ENCODE measurements at regions not wholly inside any gene's neighbourhood (a gene's known extent, or its start where the extent isn't known, plus 50 kb on each side); places are given as distances from the start of the nearest gene placed in this dataset.

- Histone ChIP-seq H3K9ac (ENCODE audit: low read length) (no peak overlapping the region), H3K27ac (ENCODE audit: low read depth, low read length, poor library complexity, severe bottlenecking) (no peak overlapping the region), H3K9me3 (ENCODE audit: low read length) (no peaks in the 10 kb centered on the region), H3K9me2 (ENCODE audit: low read depth, low read length) (no peaks in the 10 kb centered on the region), H3K4me3 (ENCODE audit: low read depth, low read length, poor library complexity, severe bottlenecking) (no peak overlapping the region), H3K27me3 (ENCODE audit: insufficient read depth, low read length) (no peaks in the 10 kb centered on the region), H3K79me2 (ENCODE audit: insufficient read depth, low read length) (no peaks in the 10 kb centered on the region), H4K20me1 (ENCODE audit: insufficient read depth, low read length) (no peaks in the 10 kb centered on the region), H2AFZ (ENCODE audit: low read length) (no peak overlapping the region), H3K4me2 (ENCODE audit: low read length) (no peak overlapping the region), H3F3A (ENCODE audit: insufficient read depth, low read length) (no peaks in the 10 kb centered on the region), H3K36me3 (ENCODE audit: insufficient read depth, low read length) (no peaks in the 10 kb centered on the region), H3K4me1 (ENCODE audit: insufficient read depth, low read length, severe bottlenecking) (no peaks in the 10 kb centered on the region)
- no peak for TF ChIP-seq EZH2 (IDR thresholded peaks at IDR 0.05; ENCODE audit: borderline replicate concordance, low read length)
- TF ChIP-seq, protein P1, sequence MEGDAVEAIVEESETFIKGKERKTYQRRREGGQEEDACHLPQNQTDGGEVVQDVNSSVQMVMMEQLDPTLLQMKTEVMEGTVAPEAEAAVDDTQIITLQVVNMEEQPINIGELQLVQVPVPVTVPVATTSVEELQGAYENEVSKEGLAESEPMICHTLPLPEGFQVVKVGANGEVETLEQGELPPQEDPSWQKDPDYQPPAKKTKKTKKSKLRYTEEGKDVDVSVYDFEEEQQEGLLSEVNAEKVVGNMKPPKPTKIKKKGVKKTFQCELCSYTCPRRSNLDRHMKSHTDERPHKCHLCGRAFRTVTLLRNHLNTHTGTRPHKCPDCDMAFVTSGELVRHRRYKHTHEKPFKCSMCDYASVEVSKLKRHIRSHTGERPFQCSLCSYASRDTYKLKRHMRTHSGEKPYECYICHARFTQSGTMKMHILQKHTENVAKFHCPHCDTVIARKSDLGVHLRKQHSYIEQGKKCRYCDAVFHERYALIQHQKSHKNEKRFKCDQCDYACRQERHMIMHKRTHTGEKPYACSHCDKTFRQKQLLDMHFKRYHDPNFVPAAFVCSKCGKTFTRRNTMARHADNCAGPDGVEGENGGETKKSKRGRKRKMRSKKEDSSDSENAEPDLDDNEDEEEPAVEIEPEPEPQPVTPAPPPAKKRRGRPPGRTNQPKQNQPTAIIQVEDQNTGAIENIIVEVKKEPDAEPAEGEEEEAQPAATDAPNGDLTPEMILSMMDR (IDR thresholded peaks at IDR 0.05; ENCODE audit: low read length), result no peak
Measured at GRCh38 chr5:165877475-165877874, 2372.1 kb downstream of the MAT2B start.

DNA sequence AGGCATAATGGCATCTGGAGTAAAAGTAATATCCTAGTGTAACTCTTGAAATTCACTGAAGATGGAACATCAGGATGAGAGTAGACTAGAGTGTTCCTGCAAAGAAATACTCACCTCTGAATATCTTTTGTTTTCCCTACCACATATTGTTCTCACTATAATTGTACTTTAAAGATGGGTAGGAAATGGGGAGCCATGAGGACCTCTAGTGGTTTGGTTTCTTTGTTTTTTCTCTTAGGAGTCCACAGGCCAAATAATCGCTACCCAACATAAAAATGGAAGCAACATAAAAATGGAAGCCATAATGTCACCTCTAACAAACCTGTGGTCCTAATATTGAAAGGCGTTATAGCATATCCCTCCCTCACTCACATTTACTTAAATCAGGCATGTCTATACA is 2375.8 kb downstream of the MAT2B start:
- Histone ChIP-seq H3K36me3 (ENCODE audit: insufficient read depth, low read length) (no peaks in the 10 kb centered on the region), H3K27me3 (ENCODE audit: insufficient read depth, low read length) (no peaks in the 10 kb centered on the region), H2AFZ (ENCODE audit: low read length) (no peak overlapping the region), H3K4me3 (ENCODE audit: low read depth, low read length, poor library complexity, severe bottlenecking) (no peak overlapping the region), H3K9me2 (ENCODE audit: low read depth, low read length) (no peaks in the 10 kb centered on the region), H3F3A (ENCODE audit: insufficient read depth, low read length) (no peaks in the 10 kb centered on the region), H3K27ac (ENCODE audit: low read depth, low read length, poor library complexity, severe bottlenecking) (no peak overlapping the region), H3K79me2 (ENCODE audit: insufficient read depth, low read length) (no peaks in the 10 kb centered on the region), H3K9ac (ENCODE audit: low read length) (no peak overlapping the region), H3K4me1 (ENCODE audit: insufficient read depth, low read length, severe bottlenecking) (no peaks in the 10 kb centered on the region), H3K4me2 (ENCODE audit: low read length) (no peak overlapping the region), H3K9me3 (ENCODE audit: low read length) (no peaks in the 10 kb centered on the region), H4K20me1 (ENCODE audit: insufficient read depth, low read length) (no peaks in the 10 kb centered on the region)
- TF ChIP-seq, protein P1 (IDR thresholded peaks at IDR 0.05; ENCODE audit: low read length), result peak; percentile 38
- no peak for TF ChIP-seq EZH2 (IDR thresholded peaks at IDR 0.05; ENCODE audit: borderline replicate concordance, low read length)

- Histone ChIP-seq H3K4me1 (ENCODE audit: insufficient read depth, low read length, severe bottlenecking) (no peaks in the 10 kb centered on the region), H3K4me2 (ENCODE audit: low read length) (no peak overlapping the region), H3K9me3 (ENCODE audit: low read length) (no peaks in the 10 kb centered on the region), H3K27me3 (ENCODE audit: insufficient read depth, low read length) (no peaks in the 10 kb centered on the region), H3K9me2 (ENCODE audit: low read depth, low read length) (no peaks in the 10 kb centered on the region), H3K27ac (ENCODE audit: low read depth, low read length, poor library complexity, severe bottlenecking) (no peak overlapping the region), H3K36me3 (ENCODE audit: insufficient read depth, low read length) (no peaks in the 10 kb centered on the region), H3F3A (ENCODE audit: insufficient read depth, low read length) (no peaks in the 10 kb centered on the region), H3K9ac (ENCODE audit: low read length) (no peak overlapping the region), H3K4me3 (ENCODE audit: low read depth, low read length, poor library complexity, severe bottlenecking) (no peak overlapping the region), H2AFZ (ENCODE audit: low read length) (no peak overlapping the region), H4K20me1 (ENCODE audit: insufficient read depth, low read length) (no peaks in the 10 kb centered on the region), H3K79me2 (ENCODE audit: insufficient read depth, low read length) (no peaks in the 10 kb centered on the region)
- TF ChIP-seq EZH2 (IDR thresholded peaks at IDR 0.05; ENCODE audit: borderline replicate concordance, low read length), result no peak
- TF ChIP-seq, protein P1 (IDR thresholded peaks at IDR 0.05; ENCODE audit: low read length), result no peak
Measured at GRCh38 chr5:165882099-165882498, 2376.7 kb downstream of the MAT2B start.
